A549 (cell line): ENCODE measurements at regions not wholly inside any gene's neighbourhood (a gene's known extent, or its start where the extent isn't known, plus 50 kb on each side); places are given as distances from the start of the nearest gene placed in this dataset.

Experiments
- ATAC-seq, 2 experiments: fragments of 200-7000 bp in 1 of 2; fragments of >200 bp in 1 of 2; cut with Nextera tagmentation in 1 of 2; cut with Tn5 transposase in 1 of 2; 3 replicates each; pipeline versions ENCODE4 v1.8.0 to v1.9.1; 2018 to 2020; ENCODE audit warnings: mild to moderate bottlenecking in 1 of 2, moderate library complexity in 1 of 2
- CTCF ChIA-PET: fragments of 300-600 bp; sonication (Branson Sonifier 250); formaldehyde crosslinking; extraction: SDS; loops from one replicate; lab custom pipeline; 2021; ENCODE audit warnings: antibody characterized with exemption, inconsistent platforms; lab: Yijun Ruan, JAX
- POLR2A ChIA-PET: fragments of 350-600 bp; formaldehyde crosslinking; extraction: SDS; loops from one replicate; lab custom pipeline; 2021; ENCODE audit warnings: antibody characterized with exemption, inconsistent platforms; lab: Yijun Ruan, JAX
- DNase-seq, 2 experiments: peaks; one replicate each; pipeline versions ENCODE4 v3.0.0 to v3.0.0-alpha.2; 2011 to 2016; ENCODE audit warnings: low read depth in 1 of 2, low spot score in 1 of 2
- FAIRE-seq: peaks from 2 replicates; lab custom pipeline; 2011; peaks lifted over from hg19 to GRCh38; lab: Jason Lieb, UNC
- H3K27ac ChIP-seq, 2 experiments: fragments of >200 bp; sonication (Bioruptor Twin); formaldehyde crosslinking; 3 replicates each; pipeline ENCODE4 v1.5.1; 2016 to 2017
- H3K4me1 ChIP-seq: fragments of >200 bp; sonication (Bioruptor Twin); formaldehyde crosslinking; 3 replicates; pipeline ENCODE4 v1.6.1; 2016
- H3K4me2 ChIP-seq: fragments of >200 bp; sonication (Bioruptor Twin); formaldehyde crosslinking; 3 replicates; pipeline ENCODE4 v1.6.1; 2016
- H3K4me3 ChIP-seq: fragments of >200 bp; sonication (Bioruptor Twin); formaldehyde crosslinking; 3 replicates; pipeline ENCODE4 v1.5.1; 2016
- H3K9me3 ChIP-seq: fragments of >200 bp; sonication (Bioruptor Twin); formaldehyde crosslinking; 3 replicates; pipeline ENCODE4 v1.6.1; 2016
- CBX2 ChIP-seq: fragments of 200-600 bp; sonication (generic); IDR thresholded peaks from 2 replicates; pipeline ENCODE4 v1.6.1; 2016; ENCODE audit warnings: low read depth, mild to moderate bottlenecking, borderline replicate concordance
- CEBPB ChIP-seq, 2 experiments: fragments of >200 bp in 1 of 2; sonication (Bioruptor Twin) in 1 of 2; formaldehyde crosslinking in 1 of 2; IDR thresholded peaks; 2 replicates each; pipeline ENCODE4 v1.6.1; 2012 to 2016
- CHD2 ChIP-seq: fragments of 150-350 bp; IDR thresholded peaks from 2 replicates; pipeline ENCODE4 v1.6.1; 2014; ENCODE audit warnings: low read length; ENCODE audit not compliant: partially characterized antibody
- EHF ChIP-seq: fragments of 250-450 bp; sonication (Bioruptor Pico); IDR thresholded peaks from 2 replicates; pipeline ENCODE4 v1.5.0; 2020; ENCODE audit warnings: mild to moderate bottlenecking
- EHMT2 ChIP-seq: fragments of 200-600 bp; sonication (generic); IDR thresholded peaks from 2 replicates; pipeline ENCODE4 v1.6.1; 2016; ENCODE audit warnings: antibody characterized with exemption, low read depth, mild to moderate bottlenecking, moderate library complexity
- FOSB ChIP-seq: fragments of 250-450 bp; sonication (Bioruptor Pico); IDR thresholded peaks from 2 replicates; pipeline ENCODE4 v1.5.0; 2020; ENCODE audit warnings: mild to moderate bottlenecking, moderate library complexity
- FOXS1 ChIP-seq: fragments of 250-450 bp; sonication (Bioruptor Pico); IDR thresholded peaks from 2 replicates; pipeline ENCODE4 v1.5.0; 2020; ENCODE audit warnings: mild to moderate bottlenecking, moderate library complexity
- GATA3 ChIP-seq: IDR thresholded peaks from 2 replicates; pipeline ENCODE4 v1.6.1; 2012; ENCODE audit warnings: borderline replicate concordance
- HDAC2 ChIP-seq: fragments of 200-600 bp; sonication (generic); IDR thresholded peaks from 2 replicates; pipeline ENCODE4 v1.6.1; 2016
- JUN ChIP-seq, 2 experiments: fragments of >200 bp; sonication (Bioruptor Twin); formaldehyde crosslinking; IDR thresholded peaks; 2 replicates in 1 of 2; 3 replicates in 1 of 2; pipeline ENCODE4 v1.6.1; 2016 to 2017
- JUNB ChIP-seq: fragments of >200 bp; sonication (Bioruptor Twin); formaldehyde crosslinking; IDR thresholded peaks from 2 replicates; pipeline ENCODE4 v1.6.1; 2016
- KDM1A ChIP-seq: fragments of 200-600 bp; sonication (generic); IDR thresholded peaks from 2 replicates; pipeline ENCODE4 v1.6.1; 2016; ENCODE audit warnings: low read depth, mild to moderate bottlenecking
- MAFK ChIP-seq: fragments of 450-650 bp; IDR thresholded peaks from 2 replicates; pipeline ENCODE4 v1.6.1; 2014; ENCODE audit not compliant: partially characterized antibody
- MAZ ChIP-seq: fragments of 150-350 bp; IDR thresholded peaks from 2 replicates; pipeline ENCODE4 v1.6.1; 2014; ENCODE audit warnings: antibody characterized with exemption, low read depth, low read length, borderline replicate concordance
- MYC ChIP-seq: IDR thresholded peaks from 2 replicates; pipeline ENCODE4 v1.6.1; 2012; ENCODE audit warnings: mild to moderate bottlenecking, inconsistent platforms, low read length, improper control_type of control experiment, borderline replicate concordance
- NFE2L2 ChIP-seq: fragments of 150-350 bp; conservative IDR thresholded peaks from 2 replicates; pipeline ENCODE4 v1.6.1; 2014; ENCODE audit warnings: low read length
- NPAS2 ChIP-seq: fragments of 250-450 bp; sonication (Bioruptor Pico); IDR thresholded peaks from 2 replicates; pipeline ENCODE4 v1.8.0; 2022; ENCODE audit warnings: mild to moderate bottlenecking, moderate library complexity, borderline replicate concordance
- POLR2A ChIP-seq: IDR thresholded peaks from 2 replicates; pipeline ENCODE4 v1.6.1; 2012; ENCODE audit warnings: mild to moderate bottlenecking, low read length
- POLR2AphosphoS2 ChIP-seq: conservative IDR thresholded peaks from 2 replicates; pipeline ENCODE4 v1.6.1; 2012; ENCODE audit warnings: low read length, improper control_type of control experiment, inconsistent platforms
- RARB ChIP-seq: fragments of 250-450 bp; sonication (Bioruptor Pico); IDR thresholded peaks from 2 replicates; pipeline ENCODE4 v1.8.0; 2021; ENCODE audit warnings: mild to moderate bottlenecking, moderate library complexity
- SMC3 ChIP-seq: fragments of >200 bp; sonication (Bioruptor Twin); formaldehyde crosslinking; IDR thresholded peaks from 3 replicates; pipeline ENCODE4 v1.6.1; 2018; ENCODE audit warnings: inconsistent platforms
- ZC3H11A ChIP-seq: fragments of 450-650 bp; IDR thresholded peaks from 2 replicates; pipeline ENCODE4 v1.6.1; 2014; ENCODE audit warnings: antibody characterized with exemption, mild to moderate bottlenecking
- WGBS: methylation state at CpG from one replicate; pipeline ENCODE4 v1.1.6; 2017; ENCODE audit errors: missing lambda C conversion rate; 5-methylcytosine and 5-hydroxymethylcytosine counted together
- TF ChIP-seq, protein P1 (sequence below): IDR thresholded peaks from 2 replicates; pipeline ENCODE4 v1.6.1; 2012; ENCODE audit warnings: low read depth, borderline replicate concordance
- TF ChIP-seq, protein P2 (sequence below): fragments of >200 bp; sonication (Bioruptor Twin); formaldehyde crosslinking; IDR thresholded peaks from 3 replicates; pipeline ENCODE4 v1.6.1; 2016
- TF ChIP-seq, protein P3 (sequence below): fragments of 450-650 bp; IDR thresholded peaks from 2 replicates; pipeline ENCODE4 v1.6.1; 2014; ENCODE audit warnings: antibody characterized with exemption
- TF ChIP-seq, protein P4 (sequence below): IDR thresholded peaks from 2 replicates; pipeline ENCODE4 v1.6.1; 2012
- TF ChIP-seq, protein P5 (sequence below): fragments of >200 bp; sonication (Bioruptor Twin); formaldehyde crosslinking; IDR thresholded peaks from 2 replicates; pipeline ENCODE4 v1.6.1; 2016

DNA sequence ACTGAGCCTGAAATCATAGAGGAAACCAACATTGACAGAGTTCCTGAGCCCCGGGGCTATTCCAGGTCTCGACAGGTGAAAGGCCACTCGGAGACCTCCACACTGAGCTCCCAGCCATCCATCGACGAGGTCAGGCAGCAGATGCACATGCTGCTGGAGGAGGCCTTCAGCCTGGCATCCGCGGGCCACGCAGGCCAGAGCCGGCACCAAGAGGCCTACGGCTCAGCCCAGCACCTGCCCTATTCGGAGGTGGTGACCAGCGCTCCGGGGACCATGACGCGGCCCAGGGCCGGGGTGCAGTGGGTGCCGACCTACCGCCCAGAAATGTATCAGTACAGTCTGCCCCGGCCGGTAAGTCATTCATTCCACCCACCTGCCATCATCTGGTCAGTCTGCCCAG lies 54.9 kb downstream of the C11orf91 start:
- ATAC-seq (no peak), DNase-seq (no peak), FAIRE-seq (no peak)
- CTCF ChIA-PET = interaction anchor here (1.9 kb wide), 1 partner anchor 9 kb away, joined by 5 read pairs; no protein-coding TSS in a partner anchor
- Histone ChIP-seq H3K4me3 (no peak overlapping the region), H3K4me1 (peaks cover 11% of the 10 kb centered on the region), H3K9me3 (no peaks in the 10 kb centered on the region), H3K27ac (no peak overlapping the region), H3K4me2 (no peak overlapping the region)
- POLR2A ChIA-PET = no interaction called here
- TF ChIP-seq JUN (IDR thresholded peaks at IDR 0.05) (no peak), CEBPB (IDR thresholded peaks at IDR 0.05) (no peak), FOXS1 (CRISPR knock-in tag) (no peak), GATA3 (no peak), ZC3H11A (no peak), JUNB (no peak), MAZ (no peak), HDAC2 (no peak), POLR2A (no peak), KDM1A (no peak), MAFK (no peak), CBX2 (no peak)
- WGBS = 86% methylated on average over 16 of the region's 20 CpGs

DNA sequence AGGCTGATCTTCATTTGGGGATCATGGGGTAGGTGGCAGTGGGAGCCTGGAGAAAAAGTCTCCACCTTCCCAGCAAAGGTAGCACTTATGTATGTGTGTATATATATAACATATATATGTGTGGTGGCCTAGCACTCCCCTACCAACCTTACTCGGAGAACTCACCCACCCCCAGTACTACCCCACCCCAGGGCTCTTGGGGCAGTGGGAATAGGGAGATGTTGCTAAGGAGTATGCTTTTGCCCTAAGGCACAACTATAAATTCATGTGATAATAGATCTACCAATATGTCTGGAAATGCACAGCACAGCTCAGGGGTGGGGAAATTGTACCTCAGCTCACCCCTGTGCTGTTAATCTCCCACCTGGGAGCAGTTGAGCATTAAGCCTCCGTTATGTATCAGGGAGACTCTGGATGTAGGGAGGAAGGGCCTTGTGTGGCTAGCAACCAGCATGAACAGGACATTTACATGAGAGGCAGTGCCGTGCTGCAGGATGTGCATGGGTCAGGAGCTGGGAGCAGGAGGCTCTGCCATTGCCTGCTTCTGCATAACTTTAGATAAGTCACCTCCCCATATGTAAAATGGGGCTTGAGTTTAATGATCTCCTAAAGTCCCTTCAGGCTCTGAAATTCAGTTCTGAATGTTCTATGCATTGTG lies 57.3 kb downstream of the C11orf91 start:
- ChIA-PET CTCF (interaction anchor here (0.6 to 1.0 kb wide), 2 partner anchors 99 to 119 kb away, joined by 3 read pairs; no protein-coding TSS in a partner anchor), POLR2A (interaction anchor here (1.1 kb wide), 1 partner anchor 10 kb away, joined by 3 read pairs; no protein-coding TSS in a partner anchor)
- FAIRE-seq = no peak
- 92% methylated on average over 3 of the region's 3 CpGs for WGBS
- TF ChIP-seq NFE2L2 (no peak), EHMT2 (no peak), RARB (CRISPR knock-in tag) (no peak), EHF (CRISPR knock-in tag) (no peak), FOSB (no peak), CHD2 (no peak), JUNB (no peak), SMC3 (no peak), NPAS2 (CRISPR knock-in tag) (no peak)
- TF ChIP-seq, protein P1, sequence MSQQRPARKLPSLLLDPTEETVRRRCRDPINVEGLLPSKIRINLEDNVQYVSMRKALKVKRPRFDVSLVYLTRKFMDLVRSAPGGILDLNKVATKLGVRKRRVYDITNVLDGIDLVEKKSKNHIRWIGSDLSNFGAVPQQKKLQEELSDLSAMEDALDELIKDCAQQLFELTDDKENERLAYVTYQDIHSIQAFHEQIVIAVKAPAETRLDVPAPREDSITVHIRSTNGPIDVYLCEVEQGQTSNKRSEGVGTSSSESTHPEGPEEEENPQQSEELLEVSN = no peak
- TF ChIP-seq, protein P2, sequence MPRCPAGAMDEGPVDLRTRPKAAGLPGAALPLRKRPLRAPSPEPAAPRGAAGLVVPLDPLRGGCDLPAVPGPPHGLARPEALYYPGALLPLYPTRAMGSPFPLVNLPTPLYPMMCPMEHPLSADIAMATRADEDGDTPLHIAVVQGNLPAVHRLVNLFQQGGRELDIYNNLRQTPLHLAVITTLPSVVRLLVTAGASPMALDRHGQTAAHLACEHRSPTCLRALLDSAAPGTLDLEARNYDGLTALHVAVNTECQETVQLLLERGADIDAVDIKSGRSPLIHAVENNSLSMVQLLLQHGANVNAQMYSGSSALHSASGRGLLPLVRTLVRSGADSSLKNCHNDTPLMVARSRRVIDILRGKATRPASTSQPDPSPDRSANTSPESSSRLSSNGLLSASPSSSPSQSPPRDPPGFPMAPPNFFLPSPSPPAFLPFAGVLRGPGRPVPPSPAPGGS = no peak
- Histone ChIP-seq H3K27ac (no peak overlapping the region), H3K4me3 (no peak overlapping the region), H3K9me3 (peaks cover 2% of the 10 kb centered on the region; the same call in 1 of the 3 replicates), H3K4me2 (no peak overlapping the region; the same call in 2 of the 3 replicates), H3K4me1 (peaks cover 11% of the 10 kb centered on the region)
- no peak for DNase-seq
- peak; percentile 24 to 38; a peak in 3 of 6 replicates for ATAC-seq

DNA sequence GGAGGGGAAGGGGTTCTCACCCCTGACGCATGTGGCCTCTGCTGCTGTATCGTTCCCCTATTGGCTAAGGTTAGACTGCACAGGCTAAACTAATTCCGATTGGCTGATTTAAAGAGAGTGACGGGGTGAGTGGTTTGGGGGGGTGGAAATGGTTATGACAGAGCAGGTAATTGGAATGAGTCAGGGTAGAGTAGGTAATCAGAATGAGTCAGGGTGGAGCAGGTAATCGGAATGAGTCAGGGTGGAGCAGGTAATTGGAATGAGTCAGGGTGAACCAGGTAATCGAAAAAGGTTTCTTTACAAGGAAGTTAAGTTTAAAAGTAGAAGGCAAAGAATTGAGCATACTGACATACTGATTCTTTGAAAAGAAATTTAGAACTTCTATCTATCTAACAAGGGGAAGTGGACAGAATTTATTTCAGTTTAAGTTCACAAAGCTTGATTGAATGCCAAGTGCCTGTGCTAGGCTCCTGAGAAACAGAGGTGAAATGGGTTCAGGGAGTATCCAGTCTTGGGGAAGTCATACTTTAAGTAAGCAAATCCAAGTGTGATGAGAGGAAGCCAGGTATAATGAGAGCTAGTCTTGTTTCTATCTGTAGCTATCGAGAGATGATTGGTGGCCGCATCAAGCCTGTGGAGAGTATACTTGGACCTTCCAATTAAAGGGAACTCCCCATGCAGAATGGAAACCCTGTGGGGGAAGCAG lies 58.0 kb downstream of the C11orf91 start:
- WGBS = 64% methylated on average over 8 of the region's 8 CpGs
- ChIA-PET POLR2A (interaction anchor here (1.1 kb wide), 1 partner anchor 10 kb away, joined by 3 read pairs; no protein-coding TSS in a partner anchor), CTCF (no interaction called here)
- no peak overlapping the region for H3K4me3 ChIP-seq
- 0 out of 6 replicates have a peak overlapping the region, but pooled peaks of 1 of the 2 experiments have one; percentile 27 for H3K27ac ChIP-seq
- peaks cover 2% of the 10 kb centered on the region; the same call in 1 of the 3 replicates for H3K9me3 ChIP-seq
- ATAC-seq (no peak), FAIRE-seq (no peak), DNase-seq (peak in 1 of 2 experiments; percentile 18)
- H3K4me2 ChIP-seq = no peak overlapping the region; the same call in 2 of the 3 replicates
- peaks cover 11% of the 10 kb centered on the region for H3K4me1 ChIP-seq
- TF ChIP-seq, protein P2 = no peak
- TF ChIP-seq JUN (IDR thresholded peaks at IDR 0.05) = no peak
- TF ChIP-seq, protein P3, sequence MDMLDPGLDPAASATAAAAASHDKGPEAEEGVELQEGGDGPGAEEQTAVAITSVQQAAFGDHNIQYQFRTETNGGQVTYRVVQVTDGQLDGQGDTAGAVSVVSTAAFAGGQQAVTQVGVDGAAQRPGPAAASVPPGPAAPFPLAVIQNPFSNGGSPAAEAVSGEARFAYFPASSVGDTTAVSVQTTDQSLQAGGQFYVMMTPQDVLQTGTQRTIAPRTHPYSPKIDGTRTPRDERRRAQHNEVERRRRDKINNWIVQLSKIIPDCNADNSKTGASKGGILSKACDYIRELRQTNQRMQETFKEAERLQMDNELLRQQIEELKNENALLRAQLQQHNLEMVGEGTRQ = no peak
- TF ChIP-seq MYC = no peak
- TF ChIP-seq, protein P4, sequence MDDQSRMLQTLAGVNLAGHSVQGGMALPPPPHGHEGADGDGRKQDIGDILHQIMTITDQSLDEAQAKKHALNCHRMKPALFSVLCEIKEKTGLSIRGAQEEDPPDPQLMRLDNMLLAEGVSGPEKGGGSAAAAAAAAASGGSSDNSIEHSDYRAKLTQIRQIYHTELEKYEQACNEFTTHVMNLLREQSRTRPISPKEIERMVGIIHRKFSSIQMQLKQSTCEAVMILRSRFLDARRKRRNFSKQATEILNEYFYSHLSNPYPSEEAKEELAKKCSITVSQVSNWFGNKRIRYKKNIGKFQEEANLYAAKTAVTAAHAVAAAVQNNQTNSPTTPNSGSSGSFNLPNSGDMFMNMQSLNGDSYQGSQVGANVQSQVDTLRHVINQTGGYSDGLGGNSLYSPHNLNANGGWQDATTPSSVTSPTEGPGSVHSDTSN = no peak
- TF ChIP-seq, protein P1 = no peak
- TF ChIP-seq, protein P5, sequence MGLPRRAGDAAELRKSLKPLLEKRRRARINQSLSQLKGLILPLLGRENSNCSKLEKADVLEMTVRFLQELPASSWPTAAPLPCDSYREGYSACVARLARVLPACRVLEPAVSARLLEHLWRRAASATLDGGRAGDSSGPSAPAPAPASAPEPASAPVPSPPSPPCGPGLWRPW = no peak
- TF ChIP-seq POLR2AphosphoS2 = no peak
